Hepatocyte (in vitro differentiated cells): ENCODE measurements at regions not wholly inside any gene's neighbourhood (a gene's known extent, or its start where the extent isn't known, plus 50 kb on each side); places are given as distances from the start of the nearest gene placed in this dataset.

Experiments
- EZH2 ChIP-seq: fragments of 200-600 bp; sonication (generic); IDR thresholded peaks from 2 replicates; pipeline ENCODE4 v1.6.1; 2016; ENCODE audit warnings: antibody characterized with exemption, mild to moderate bottlenecking, borderline replicate concordance
- EZH2phosphoT487 ChIP-seq: fragments of 200-600 bp; sonication (generic); IDR thresholded peaks from one replicate; pipeline ENCODE4 v1.6.1; 2018; ENCODE audit warnings: antibody characterized with exemption, mild to moderate bottlenecking, low read depth, moderate library complexity; ENCODE audit not compliant: unreplicated experiment, severe bottlenecking
- TF ChIP-seq, protein P1 (sequence below): fragments of 200-600 bp; sonication (generic); IDR thresholded peaks from 2 replicates; pipeline ENCODE4 v1.5.1; 2016; ENCODE audit warnings: antibody characterized with exemption, mild to moderate bottlenecking; ENCODE audit not compliant: poor library complexity

DNA sequence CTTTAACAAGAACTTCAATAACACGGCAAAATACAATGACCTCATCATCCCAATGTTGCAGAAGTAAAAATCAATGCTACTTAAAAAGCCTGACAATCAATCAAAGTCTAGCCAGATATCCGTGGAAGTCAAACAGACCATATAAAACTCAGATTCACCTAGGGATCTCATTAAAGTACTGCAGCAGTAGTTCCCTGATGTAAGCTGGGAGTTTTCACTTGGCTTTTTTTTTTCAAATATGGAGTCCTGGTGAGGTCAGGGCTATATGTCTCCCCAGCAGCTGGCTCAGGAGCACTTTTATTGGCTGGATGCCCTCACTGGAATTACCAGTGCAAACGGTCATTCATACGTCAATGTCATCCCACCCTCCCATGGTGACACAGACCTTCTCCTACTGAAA is 220.6 kb upstream of the SLC30A5 start:
- TF ChIP-seq, protein P1, sequence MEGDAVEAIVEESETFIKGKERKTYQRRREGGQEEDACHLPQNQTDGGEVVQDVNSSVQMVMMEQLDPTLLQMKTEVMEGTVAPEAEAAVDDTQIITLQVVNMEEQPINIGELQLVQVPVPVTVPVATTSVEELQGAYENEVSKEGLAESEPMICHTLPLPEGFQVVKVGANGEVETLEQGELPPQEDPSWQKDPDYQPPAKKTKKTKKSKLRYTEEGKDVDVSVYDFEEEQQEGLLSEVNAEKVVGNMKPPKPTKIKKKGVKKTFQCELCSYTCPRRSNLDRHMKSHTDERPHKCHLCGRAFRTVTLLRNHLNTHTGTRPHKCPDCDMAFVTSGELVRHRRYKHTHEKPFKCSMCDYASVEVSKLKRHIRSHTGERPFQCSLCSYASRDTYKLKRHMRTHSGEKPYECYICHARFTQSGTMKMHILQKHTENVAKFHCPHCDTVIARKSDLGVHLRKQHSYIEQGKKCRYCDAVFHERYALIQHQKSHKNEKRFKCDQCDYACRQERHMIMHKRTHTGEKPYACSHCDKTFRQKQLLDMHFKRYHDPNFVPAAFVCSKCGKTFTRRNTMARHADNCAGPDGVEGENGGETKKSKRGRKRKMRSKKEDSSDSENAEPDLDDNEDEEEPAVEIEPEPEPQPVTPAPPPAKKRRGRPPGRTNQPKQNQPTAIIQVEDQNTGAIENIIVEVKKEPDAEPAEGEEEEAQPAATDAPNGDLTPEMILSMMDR, result no peak
- TF ChIP-seq EZH2 (no peak), EZH2phosphoT487 (no peak)
